HepG2 (cell line): ENCODE measurements at regions not wholly inside any gene's neighbourhood (a gene's known extent, or its start where the extent isn't known, plus 50 kb on each side); places are given as distances from the start of the nearest gene placed in this dataset.

Source experiments
- CHD2 ChIP-seq: IDR thresholded peaks from 2 replicates; pipeline ENCODE4 v1.6.1; 2011; ENCODE audit warnings: low read depth, low read length, improper control_type of control experiment
- CTCF ChIP-seq: sonication (generic); formaldehyde crosslinking; IDR thresholded peaks from 2 replicates; pipeline ENCODE4 v1.5.0; 2020; ENCODE audit warnings: mild to moderate bottlenecking, missing genetic modification reagents, moderate library complexity
- GABPA ChIP-seq, 2 experiments: IDR thresholded peaks; 2 replicates each; pipeline ENCODE4 v1.6.1; 2011 to 2016; ENCODE audit warnings: low read depth in 2 of 2, low read length in 1 of 2, missing biosample characterization in 1 of 2, missing genetic modification characterization in 1 of 2
- KDM4B ChIP-seq: sonication (generic); formaldehyde crosslinking; IDR thresholded peaks from 2 replicates; pipeline ENCODE4 v1.4.0; 2020; ENCODE audit warnings: missing genetic modification reagents
- POLR2A ChIP-seq, 2 experiments: IDR thresholded peaks; 2 replicates each; pipeline ENCODE4 v1.6.1; 2011; ENCODE audit warnings: low read depth in 2 of 2, low read length in 2 of 2, mild to moderate bottlenecking in 1 of 2, moderate library complexity in 1 of 2; ENCODE audit not compliant: insufficient read depth in 1 of 2
- POLR2AphosphoS5 ChIP-seq: IDR thresholded peaks from 2 replicates; pipeline ENCODE4 v1.6.1; 2012; ENCODE audit warnings: low read depth, low read length
- RFX5 ChIP-seq: IDR thresholded peaks from 2 replicates; pipeline ENCODE4 v1.6.1; 2011; ENCODE audit warnings: low read depth, low read length, improper control_type of control experiment
- TAF1 ChIP-seq: sonication (generic); formaldehyde crosslinking; IDR thresholded peaks from 2 replicates; pipeline ENCODE4 v1.4.0; 2020; ENCODE audit warnings: missing genetic modification reagents
- ZKSCAN1 ChIP-seq: fragments of 150-350 bp; IDR thresholded peaks from 2 replicates; pipeline ENCODE4 v1.6.1; 2014; ENCODE audit warnings: low read length
- ZNF121 ChIP-seq: sonication (generic); formaldehyde crosslinking; IDR thresholded peaks from 2 replicates; pipeline ENCODE4 v1.5.0; 2020; ENCODE audit warnings: mild to moderate bottlenecking, missing genetic modification reagents
- ZNF274 ChIP-seq: sonication (generic); formaldehyde crosslinking; IDR thresholded peaks from 2 replicates; pipeline ENCODE4 v1.5.1; 2020; ENCODE audit warnings: mild to moderate bottlenecking, missing genetic modification reagents
- ZNF292 ChIP-seq: sonication (generic); formaldehyde crosslinking; IDR thresholded peaks from 2 replicates; pipeline ENCODE4 v1.8.1; 2022; ENCODE audit warnings: mild to moderate bottlenecking, low read depth, missing genetic modification reagents, borderline replicate concordance
- ZZZ3 ChIP-seq: sonication (generic); formaldehyde crosslinking; IDR thresholded peaks from 2 replicates; pipeline ENCODE4 v1.4.0; 2020; ENCODE audit warnings: missing genetic modification reagents, mild to moderate bottlenecking, borderline replicate concordance

GRCh38 chr17:26766743-26767142, 527.2 kb upstream of the WSB1 start:
- no peak for TF ChIP-seq ZNF292 (CRISPR knock-in tag)
- no peak for TF ChIP-seq RFX5
- no peak for TF ChIP-seq ZNF274
- TF ChIP-seq ZNF121: no peak
- TF ChIP-seq CHD2: no peak
- no peak for TF ChIP-seq ZKSCAN1
- TF ChIP-seq POLR2AphosphoS5: no peak
- no peak for TF ChIP-seq KDM4B (CRISPR knock-in tag)
- TF ChIP-seq CTCF (CRISPR knock-in tag): no peak
- TF ChIP-seq TAF1 (CRISPR knock-in tag): no peak
- TF ChIP-seq POLR2A (IDR thresholded peaks at IDR 0.05; ENCODE audit: insufficient read depth in 1 of 2, low read depth in 2 of 2, low read length in 2 of 2): no peak
- no peak for TF ChIP-seq GABPA (IDR thresholded peaks at IDR 0.05; ENCODE audit: low read depth, low read length)
- TF ChIP-seq GABPA (CRISPR knock-in tag; IDR thresholded peaks at IDR 0.05; ENCODE audit: low read depth): no peak
- TF ChIP-seq ZZZ3 (CRISPR knock-in tag): no peak
